ENCODE measurements at regions not wholly inside any gene's neighbourhood (a gene's known extent, or its start where the extent isn't known, plus 50 kb on each side); places are given as distances from the start of the nearest gene placed in this dataset.

DNA sequence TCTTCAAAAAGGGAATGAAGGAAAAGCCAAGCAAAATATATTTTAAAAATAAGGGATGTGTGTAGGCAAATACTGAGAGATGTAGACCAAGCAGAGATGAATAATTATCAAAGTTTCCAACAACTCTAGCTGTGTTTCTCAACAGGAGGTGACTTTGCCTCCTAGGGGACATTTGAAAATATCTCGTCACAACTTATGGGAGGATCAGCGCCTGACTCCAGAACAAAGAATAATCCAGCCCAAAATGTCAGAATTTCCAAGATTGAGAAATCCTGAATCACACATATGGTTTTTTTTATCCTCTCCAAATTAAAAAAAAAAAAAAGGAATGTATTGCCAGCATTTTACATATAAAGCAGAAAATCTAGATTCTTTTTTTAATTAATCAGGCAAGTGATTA is 241.2 kb upstream of the ZFP64 start:
- Histone ChIP-seq H4K20me1 (ENCODE audit: control insufficient read depth, insufficient read depth, low read length, poor library complexity, severe bottlenecking) (no peaks in the 10 kb centered on the region), H3K27me3 (replicated peaks in 1 of 4; ENCODE audit: control extremely low read depth in 1 of 4, control insufficient read depth in 3 of 4, insufficient read depth in 4 of 4, low read length in 3 of 4) (no peaks in the 10 kb centered on the region), H2AFZ (ENCODE audit: insufficient read depth, low read depth, low read length, poor library complexity, severe bottlenecking) (no peak overlapping the region), H3K4me2 (replicated peaks; ENCODE audit: low read depth, low read length, poor library complexity, severe bottlenecking) (no peak overlapping the region), H3K27ac (ENCODE audit: low read length in 2 of 2) (no peak overlapping the region), H3K4me3 (ENCODE audit: control extremely low read depth in 1 of 5, extremely low read depth in 1 of 5, insufficient read depth in 1 of 5, low read depth in 2 of 5, low read length in 4 of 5) (no peak overlapping the region), H3K9me3 (ENCODE audit: control extremely low read depth in 1 of 3, control insufficient read depth in 2 of 3, insufficient read depth in 1 of 3, low read length in 2 of 3) (no peaks in the 10 kb centered on the region), H3K36me3 (replicated peaks in 1 of 2; ENCODE audit: control extremely low read depth in 1 of 2, control insufficient read depth in 1 of 2, extremely low read depth in 1 of 2, insufficient read depth in 2 of 2, low read length in 1 of 2) (no peaks in the 10 kb centered on the region), H3K4me1 (ENCODE audit: control insufficient read depth in 2 of 2, insufficient read depth in 2 of 2, low read length in 2 of 2) (no peaks in the 10 kb centered on the region), H3K79me2 (ENCODE audit: control insufficient read depth, insufficient read depth, low read length) (no peaks in the 10 kb centered on the region), H3K9ac (ENCODE audit: low read length) (no peak overlapping the region)
- peaks cover 8% of the 10 kb centered on the region for H3K9me3 Mint-ChIP-seq (ENCODE audit: insufficient read depth)
- H3K4me3 Mint-ChIP-seq, result no peak overlapping the region
- CTCF ChIA-PET, result no interaction called here
- intact Hi-C loops (cut with micrococcal nuclease), result no loop called here
- TF ChIP-seq, protein P1, sequence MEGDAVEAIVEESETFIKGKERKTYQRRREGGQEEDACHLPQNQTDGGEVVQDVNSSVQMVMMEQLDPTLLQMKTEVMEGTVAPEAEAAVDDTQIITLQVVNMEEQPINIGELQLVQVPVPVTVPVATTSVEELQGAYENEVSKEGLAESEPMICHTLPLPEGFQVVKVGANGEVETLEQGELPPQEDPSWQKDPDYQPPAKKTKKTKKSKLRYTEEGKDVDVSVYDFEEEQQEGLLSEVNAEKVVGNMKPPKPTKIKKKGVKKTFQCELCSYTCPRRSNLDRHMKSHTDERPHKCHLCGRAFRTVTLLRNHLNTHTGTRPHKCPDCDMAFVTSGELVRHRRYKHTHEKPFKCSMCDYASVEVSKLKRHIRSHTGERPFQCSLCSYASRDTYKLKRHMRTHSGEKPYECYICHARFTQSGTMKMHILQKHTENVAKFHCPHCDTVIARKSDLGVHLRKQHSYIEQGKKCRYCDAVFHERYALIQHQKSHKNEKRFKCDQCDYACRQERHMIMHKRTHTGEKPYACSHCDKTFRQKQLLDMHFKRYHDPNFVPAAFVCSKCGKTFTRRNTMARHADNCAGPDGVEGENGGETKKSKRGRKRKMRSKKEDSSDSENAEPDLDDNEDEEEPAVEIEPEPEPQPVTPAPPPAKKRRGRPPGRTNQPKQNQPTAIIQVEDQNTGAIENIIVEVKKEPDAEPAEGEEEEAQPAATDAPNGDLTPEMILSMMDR (IDR thresholded peaks at IDR 0.05), result no peak
- no peak for TF ChIP-seq EZH2 (IDR thresholded peaks at IDR 0.05; ENCODE audit: borderline replicate concordance, insufficient read depth, low read depth, low read length, poor library complexity, severe bottlenecking)
- no peak overlapping the region for H3K27ac Mint-ChIP-seq
- POLR2A ChIA-PET, result no interaction called here
- no peaks in the 10 kb centered on the region for H3K4me1 Mint-ChIP-seq
- WGBS (ENCODE audit: insufficient coverage), result no CpG with 5 or more reads among the region's 2 CpGs
- peaks cover 5% of the 10 kb centered on the region for H3K27me3 Mint-ChIP-seq
- DNase-seq (no peak), ATAC-seq (ENCODE audit: low read depth) (no peak)

DNA sequence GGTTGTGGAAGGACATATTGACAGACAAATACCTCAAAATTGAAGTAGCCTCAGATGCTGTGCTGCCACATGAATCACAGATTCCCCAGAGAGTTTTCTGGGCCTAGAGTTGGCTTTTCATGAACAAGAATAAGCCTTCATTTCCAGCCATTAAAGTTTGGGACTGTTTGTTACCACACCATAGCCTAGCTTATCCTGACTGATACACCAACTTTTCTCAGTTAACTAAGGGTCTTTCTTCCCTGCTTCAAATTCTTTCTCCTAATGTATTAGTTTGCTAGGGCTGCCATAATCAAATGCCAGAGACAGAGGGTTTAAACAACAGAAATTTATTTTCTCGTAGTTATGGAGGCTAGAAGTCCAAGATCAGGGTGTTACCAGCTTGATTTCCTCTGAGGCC is 237.4 kb upstream of the ZFP64 start:
- WGBS (ENCODE audit: insufficient coverage), result no CpG with 5 or more reads among the region's 1 CpG
- H4K20me1 ChIP-seq (ENCODE audit: control insufficient read depth, insufficient read depth, low read length, poor library complexity, severe bottlenecking), result no peaks in the 10 kb centered on the region
- CTCF ChIA-PET, result no interaction called here
- H3K79me2 ChIP-seq (ENCODE audit: control insufficient read depth, insufficient read depth, low read length), result no peaks in the 10 kb centered on the region
- TF ChIP-seq, protein P1 (IDR thresholded peaks at IDR 0.05), result no peak
- no peak for TF ChIP-seq EZH2 (IDR thresholded peaks at IDR 0.05; ENCODE audit: borderline replicate concordance, insufficient read depth, low read depth, low read length, poor library complexity, severe bottlenecking)
- no peak overlapping the region for H3K4me3 ChIP-seq (ENCODE audit: control extremely low read depth in 1 of 5, extremely low read depth in 1 of 5, insufficient read depth in 1 of 5, low read depth in 2 of 5, low read length in 4 of 5)
- Mint-ChIP-seq H3K4me3 (no peak overlapping the region), H3K27ac (no peak overlapping the region), H3K27me3 (peaks cover 5% of the 10 kb centered on the region), H3K4me1 (no peaks in the 10 kb centered on the region), H3K9me3 (ENCODE audit: insufficient read depth) (peaks cover 8% of the 10 kb centered on the region)
- H3K27me3 ChIP-seq (replicated peaks in 1 of 4; ENCODE audit: control extremely low read depth in 1 of 4, control insufficient read depth in 3 of 4, insufficient read depth in 4 of 4, low read length in 3 of 4), result no peaks in the 10 kb centered on the region
- H3K4me1 ChIP-seq (ENCODE audit: control insufficient read depth in 2 of 2, insufficient read depth in 2 of 2, low read length in 2 of 2), result no peaks in the 10 kb centered on the region
- H3K4me2 ChIP-seq (replicated peaks; ENCODE audit: low read depth, low read length, poor library complexity, severe bottlenecking), result no peak overlapping the region
- ATAC-seq (ENCODE audit: low read depth) (no peak), DNase-seq (no peak)
- no peak overlapping the region for H2AFZ ChIP-seq (ENCODE audit: insufficient read depth, low read depth, low read length, poor library complexity, severe bottlenecking)
- H3K27ac ChIP-seq (ENCODE audit: low read length in 2 of 2), result no peak overlapping the region
- no peak overlapping the region for H3K9ac ChIP-seq (ENCODE audit: low read length)
- no peaks in the 10 kb centered on the region for H3K36me3 ChIP-seq (replicated peaks in 1 of 2; ENCODE audit: control extremely low read depth in 1 of 2, control insufficient read depth in 1 of 2, extremely low read depth in 1 of 2, insufficient read depth in 2 of 2, low read length in 1 of 2)
- intact Hi-C loops (cut with micrococcal nuclease), result no loop called here
- POLR2A ChIA-PET, result no interaction called here
- H3K9me3 ChIP-seq (ENCODE audit: control extremely low read depth in 1 of 3, control insufficient read depth in 2 of 3, insufficient read depth in 1 of 3, low read length in 2 of 3), result peaks cover 0 to 6% (median 0%) of the 10 kb centered on the region in 3 donors
